ENCODE measurements at regions not wholly inside any gene's neighbourhood (a gene's known extent, or its start where the extent isn't known, plus 50 kb on each side); places are given as distances from the start of the nearest gene placed in this dataset.

GRCh38 chr2:65647249-65647842 lies 214.9 kb upstream of the SPRED2 start:
- TF ChIP-seq CTCF (IDR thresholded peaks at IDR 0.05; ENCODE audit: insufficient read depth, low read depth, low read length): no peak
- TF ChIP-seq EZH2 (IDR thresholded peaks at IDR 0.05; ENCODE audit: insufficient read depth, low read length): no peak
